RWPE1 (cell line): ENCODE measurements at regions not wholly inside any gene's neighbourhood (a gene's known extent, or its start where the extent isn't known, plus 50 kb on each side); places are given as distances from the start of the nearest gene placed in this dataset.

Source experiments
- CTCF ChIA-PET: fragments of 350-600 bp; sonication (Branson Sonifier 250); formaldehyde crosslinking; extraction: SDS; loops from one replicate; lab custom pipeline; 2021; lab: Yijun Ruan, JAX
- POLR2A ChIA-PET: fragments of 400-600 bp; formaldehyde crosslinking; extraction: SDS; loops from one replicate; lab custom pipeline; 2020; ENCODE audit warnings: antibody characterized with exemption; ENCODE audit not compliant: low non-redundant PET; lab: Yijun Ruan, JAX
- DNase-seq: peaks from one replicate; pipeline ENCODE4 v3.0.0; 2012; ENCODE audit warnings: low spot score
- H3K27ac ChIP-seq: fragments of 450-650 bp; 2 replicates; pipeline ENCODE4 v1.5.1; 2017
- CTCF ChIP-seq: fragments of 450-650 bp; conservative IDR thresholded peaks from 2 replicates; pipeline ENCODE4 v1.5.1; 2017; ENCODE audit warnings: low read depth, mild to moderate bottlenecking

- no peak for DNase-seq
- ChIA-PET CTCF (no interaction called here), POLR2A (no interaction called here)
- H3K27ac ChIP-seq = no peak overlapping the region
- TF ChIP-seq CTCF = no peak
These were observed 205.0 kb downstream of the RPLP1 start for GRCh38 chr15:69657626-69658025.

GRCh38 chr15:69658411-69658945 lies 205.9 kb downstream of the RPLP1 start:
- no peak for TF ChIP-seq CTCF
- ChIA-PET POLR2A (no interaction called here), CTCF (interaction anchor here (0.6 kb wide), 1 partner anchor 48 kb away, joined by 3 read pairs; no protein-coding TSS in a partner anchor)
- no peak overlapping the region for H3K27ac ChIP-seq
- DNase-seq = no peak

- POLR2A ChIA-PET = no interaction called here
- no peak overlapping the region for H3K27ac ChIP-seq
- CTCF ChIA-PET = interaction anchor here (0.6 kb wide), 2 partner anchors 34 to 174 kb away, joined by 3 read pairs; no protein-coding TSS in a partner anchor
- TF ChIP-seq CTCF = no peak
- no peak for DNase-seq
These were observed 206.9 kb downstream of the RPLP1 start for GRCh38 chr15:69659454-69660050.

- TF ChIP-seq CTCF = no peak
- CTCF ChIA-PET = no interaction called here
- no peak overlapping the region for H3K27ac ChIP-seq
- DNase-seq = no peak
- POLR2A ChIA-PET = no interaction called here
These were observed 207.5 kb downstream of the RPLP1 start for GRCh38 chr15:69660114-69660513.

GRCh38 chr15:69660658-69661405 lies 208.2 kb downstream of the RPLP1 start:
- no peak overlapping the region for H3K27ac ChIP-seq
- DNase-seq = no peak
- ChIA-PET POLR2A (no interaction called here), CTCF (no interaction called here)
- no peak for TF ChIP-seq CTCF

- POLR2A ChIA-PET = no interaction called here
- CTCF ChIA-PET = no interaction called here
- H3K27ac ChIP-seq = no peak overlapping the region
- no peak for DNase-seq
- TF ChIP-seq CTCF = no peak
These were observed 208.8 kb downstream of the RPLP1 start for GRCh38 chr15:69661446-69661845.
